HEK293 (cell line): ENCODE measurements at regions not wholly inside any gene's neighbourhood (a gene's known extent, or its start where the extent isn't known, plus 50 kb on each side); places are given as distances from the start of the nearest gene placed in this dataset.
"Not testable (repeated sequence)": the region's sequence is repeated elsewhere in the genome, so short reads cannot be mapped to it uniquely, and the experiment has no call there.

Source experiments
- ZBTB1 ChIP-seq: fragments of 450-650 bp; formaldehyde crosslinking; IDR thresholded peaks from 2 replicates; pipeline ENCODE4 v1.5.1; 2016; ENCODE audit warnings: missing biosample characterization, missing genetic modification characterization
- ZNF639 ChIP-seq: fragments of 450-650 bp; formaldehyde crosslinking; IDR thresholded peaks from 2 replicates; pipeline ENCODE4 v1.5.1; 2016; ENCODE audit warnings: missing biosample characterization, missing genetic modification characterization
- ZNF660 ChIP-seq: fragments of 450-650 bp; IDR thresholded peaks from 2 replicates; pipeline ENCODE4 v1.5.1; 2018; ENCODE audit warnings: missing biosample characterization, mild to moderate bottlenecking, missing genetic modification characterization
- ZNF776 ChIP-seq: fragments of 450-650 bp; formaldehyde crosslinking; IDR thresholded peaks from 2 replicates; pipeline ENCODE4 v1.5.0; 2017; ENCODE audit warnings: missing biosample characterization, missing genetic modification characterization, borderline replicate concordance
- TF ChIP-seq, protein P1 (sequence below): fragments of 450-650 bp; formaldehyde crosslinking; IDR thresholded peaks from 2 replicates; pipeline ENCODE4 v1.5.1; 2016; ENCODE audit warnings: missing biosample characterization, missing genetic modification characterization

DNA sequence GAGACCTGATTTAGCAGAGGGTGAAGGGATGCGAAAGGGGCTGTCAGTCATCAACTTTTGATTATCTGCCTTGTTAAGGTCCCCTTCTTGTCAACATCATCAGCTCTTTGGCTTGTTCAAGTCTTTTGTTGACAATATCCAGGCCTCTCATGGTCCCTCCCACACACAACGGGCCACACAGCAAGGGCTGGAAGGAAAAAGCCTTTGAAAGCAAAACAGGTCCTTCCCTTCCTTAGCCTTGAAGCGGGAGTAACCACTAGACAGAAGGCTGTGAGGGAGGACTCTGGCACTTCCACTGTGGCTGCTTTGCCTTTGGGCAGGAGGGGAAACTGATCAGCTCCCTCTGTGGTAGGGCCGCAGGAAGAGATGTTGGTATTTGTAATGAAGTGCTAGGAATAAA is 63.8 kb downstream of the HOXC4 start:
- TF ChIP-seq, protein P1, sequence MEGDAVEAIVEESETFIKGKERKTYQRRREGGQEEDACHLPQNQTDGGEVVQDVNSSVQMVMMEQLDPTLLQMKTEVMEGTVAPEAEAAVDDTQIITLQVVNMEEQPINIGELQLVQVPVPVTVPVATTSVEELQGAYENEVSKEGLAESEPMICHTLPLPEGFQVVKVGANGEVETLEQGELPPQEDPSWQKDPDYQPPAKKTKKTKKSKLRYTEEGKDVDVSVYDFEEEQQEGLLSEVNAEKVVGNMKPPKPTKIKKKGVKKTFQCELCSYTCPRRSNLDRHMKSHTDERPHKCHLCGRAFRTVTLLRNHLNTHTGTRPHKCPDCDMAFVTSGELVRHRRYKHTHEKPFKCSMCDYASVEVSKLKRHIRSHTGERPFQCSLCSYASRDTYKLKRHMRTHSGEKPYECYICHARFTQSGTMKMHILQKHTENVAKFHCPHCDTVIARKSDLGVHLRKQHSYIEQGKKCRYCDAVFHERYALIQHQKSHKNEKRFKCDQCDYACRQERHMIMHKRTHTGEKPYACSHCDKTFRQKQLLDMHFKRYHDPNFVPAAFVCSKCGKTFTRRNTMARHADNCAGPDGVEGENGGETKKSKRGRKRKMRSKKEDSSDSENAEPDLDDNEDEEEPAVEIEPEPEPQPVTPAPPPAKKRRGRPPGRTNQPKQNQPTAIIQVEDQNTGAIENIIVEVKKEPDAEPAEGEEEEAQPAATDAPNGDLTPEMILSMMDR (tag by site-specific recombination), result not testable (repeated sequence)
- TF ChIP-seq ZNF776, ZBTB1, ZNF660, ZNF639 (tag by site-specific recombination): not testable (repeated sequence)
